Thyroid gland (tissue), 4 donors: ENCODE measurements at regions not wholly inside any gene's neighbourhood (a gene's known extent, or its start where the extent isn't known, plus 50 kb on each side); places are given as distances from the start of the nearest gene placed in this dataset.

Experiments used
- DNase-seq, 2 donors: peaks; one replicate each; pipeline ENCODE4 v3.0.0-alpha.2; 2019
- H3K27ac ChIP-seq, 3 donors: fragments of 200-600 bp; sonication (generic); 1 replicate in 2 of 3; 2 replicates in 1 of 3; pipeline ENCODE4 v1.5.1; 2016 to 2019; ENCODE audit warnings: mild to moderate bottlenecking in 1 of 3, moderate library complexity in 1 of 3
- H3K27me3 ChIP-seq: fragments of 200-600 bp; sonication (generic); one replicate; pipeline ENCODE4 v1.5.1; 2019
- H3K36me3 ChIP-seq, 2 donors: fragments of 200-600 bp; sonication (generic); one replicate each; pipeline ENCODE4 v1.5.1; 2016 to 2019
- H3K4me1 ChIP-seq, 2 donors: fragments of 200-600 bp; sonication (generic); one replicate each; pipeline ENCODE4 v1.5.1; 2017 to 2019
- H3K4me3 ChIP-seq, 3 donors: fragments of 200-600 bp; sonication (generic); replicated peaks in 1 of 3; 1 replicate in 2 of 3; 2 replicates in 1 of 3; pipeline ENCODE4 v1.5.1; 2016; ENCODE audit warnings: mild to moderate bottlenecking in 1 of 3
- H3K9me3 ChIP-seq: fragments of 200-600 bp; sonication (generic); one replicate; pipeline ENCODE4 v1.5.1; 2017
- CTCF ChIP-seq, 6 experiments: fragments of 200-600 bp in 3 of 6; fragments of 450-650 bp in 3 of 6; sonication (generic) in 3 of 6; IDR thresholded peaks; one replicate each; pipeline ENCODE4 v1.5.1; 2016 to 2019; ENCODE audit warnings: antibody characterized with exemption in 6 of 6, mild to moderate bottlenecking in 2 of 6, inconsistent platforms in 1 of 6, moderate library complexity in 1 of 6
- POLR2A ChIP-seq, 2 donors: fragments of 450-650 bp; IDR thresholded peaks; one replicate each; pipeline ENCODE4 v1.6.1; 2017; ENCODE audit warnings: antibody characterized with exemption in 2 of 2, mild to moderate bottlenecking in 2 of 2, moderate library complexity in 1 of 2
- WGBS, 2 donors: methylation state at CpG; one replicate each; pipeline ENCODE4 v1.1.5; 2017; 5-methylcytosine and 5-hydroxymethylcytosine counted together
- intact Hi-C: fragments of 100-400 bp; cut with DNase I; formaldehyde crosslinking; loops from one replicate; pipeline ENCODE4 v1.15.1; 2023

GRCh38 chr18:1595195-1595594, 690.5 kb downstream of the ADCYAP1 start:
- Histone ChIP-seq H3K36me3 (no peaks in the 10 kb centered on the region), H3K4me3 (no peak overlapping the region), H3K4me1 (no peaks in the 10 kb centered on the region), H3K27ac (no peak overlapping the region), H3K27me3 (no peaks in the 10 kb centered on the region), H3K9me3 (no peaks in the 10 kb centered on the region)
- WGBS, 2 donors = 2 to 27% methylated on average over 1 of the region's 1 CpG
- DNase-seq = no peak
- TF ChIP-seq POLR2A (IDR thresholded peaks at IDR 0.05) = no peak
- intact Hi-C loops = no loop called here

- no peaks in the 10 kb centered on the region for H3K27me3 ChIP-seq
- no peak overlapping the region for H3K4me3 ChIP-seq
- no peaks in the 10 kb centered on the region for H3K9me3 ChIP-seq
- intact Hi-C loops = no loop called here
- no peaks in the 10 kb centered on the region for H3K36me3 ChIP-seq
- no peak overlapping the region for H3K27ac ChIP-seq
- no peaks in the 10 kb centered on the region for H3K4me1 ChIP-seq
- DNase-seq = no peak
- WGBS, 2 donors = 53 to 58% methylated on average over 3 of the region's 3 CpGs
- TF ChIP-seq CTCF (IDR thresholded peaks at IDR 0.05) = no peak
- TF ChIP-seq POLR2A (IDR thresholded peaks at IDR 0.05) = no peak
Observed at GRCh38 chr18:1599196-1599595, 694.5 kb downstream of the ADCYAP1 start.

- 81 to 82% methylated on average over 5 of the region's 5 CpGs for WGBS, 2 donors
- intact Hi-C loops = no loop called here
Observed at GRCh38 chr18:1604751-1605150, 700.1 kb downstream of the ADCYAP1 start.

DNA sequence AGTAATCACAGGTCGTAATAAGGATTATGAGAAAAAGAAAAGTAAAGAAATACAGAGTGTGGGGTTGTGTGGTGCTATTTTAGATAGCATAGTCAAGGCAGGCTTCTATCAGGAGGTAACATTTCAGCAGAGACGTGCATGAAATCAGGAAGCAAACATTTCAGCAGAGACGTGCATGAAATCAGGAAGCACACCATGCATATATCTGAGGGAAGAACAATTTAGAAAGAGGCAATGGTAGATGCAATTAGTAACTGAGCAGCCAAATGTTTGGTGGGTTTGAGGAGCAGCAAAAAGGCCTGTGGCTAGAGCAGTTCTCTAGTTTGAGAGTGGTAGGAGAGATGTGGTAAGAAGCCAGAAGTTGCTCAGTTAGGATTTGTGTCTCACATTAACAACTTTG, 713.7 kb downstream of the ADCYAP1 start:
- TF ChIP-seq CTCF (IDR thresholded peaks at IDR 0.05) (no peak), POLR2A (IDR thresholded peaks at IDR 0.05) (no peak)
- H3K27me3 ChIP-seq = no peaks in the 10 kb centered on the region
- intact Hi-C loops = no loop called here
- 59 to 67% methylated on average over 3 of the region's 3 CpGs for WGBS, 2 donors
- no peaks in the 10 kb centered on the region for H3K36me3 ChIP-seq
- no peaks in the 10 kb centered on the region for H3K9me3 ChIP-seq
- H3K4me3 ChIP-seq = no peak overlapping the region
- no peaks in the 10 kb centered on the region for H3K4me1 ChIP-seq
- no peak for DNase-seq
- no peak overlapping the region for H3K27ac ChIP-seq

More at GRCh38 chr18:1604751-1605150, 700.1 kb downstream of the ADCYAP1 start:
- Histone ChIP-seq H3K27ac (no peak overlapping the region), H3K36me3 (no peaks in the 10 kb centered on the region), H3K27me3 (no peaks in the 10 kb centered on the region), H3K9me3 (no peaks in the 10 kb centered on the region), H3K4me1 (no peaks in the 10 kb centered on the region), H3K4me3 (no peak overlapping the region)
- TF ChIP-seq POLR2A (IDR thresholded peaks at IDR 0.05) (no peak), CTCF (IDR thresholded peaks at IDR 0.05) (no peak)
- DNase-seq = no peak

- Histone ChIP-seq H3K36me3 (no peaks in the 10 kb centered on the region), H3K27me3 (no peaks in the 10 kb centered on the region), H3K27ac (no peak overlapping the region), H3K4me1 (no peaks in the 10 kb centered on the region), H3K9me3 (no peaks in the 10 kb centered on the region), H3K4me3 (no peak overlapping the region)
- intact Hi-C loops = no loop called here
- WGBS, 2 donors = 61 to 68% methylated on average over 5 of the region's 5 CpGs
- TF ChIP-seq CTCF (IDR thresholded peaks at IDR 0.05) (no peak), POLR2A (IDR thresholded peaks at IDR 0.05) (no peak)
- DNase-seq = no peak
Observed at GRCh38 chr18:1619507-1619906, 714.8 kb downstream of the ADCYAP1 start.

DNA sequence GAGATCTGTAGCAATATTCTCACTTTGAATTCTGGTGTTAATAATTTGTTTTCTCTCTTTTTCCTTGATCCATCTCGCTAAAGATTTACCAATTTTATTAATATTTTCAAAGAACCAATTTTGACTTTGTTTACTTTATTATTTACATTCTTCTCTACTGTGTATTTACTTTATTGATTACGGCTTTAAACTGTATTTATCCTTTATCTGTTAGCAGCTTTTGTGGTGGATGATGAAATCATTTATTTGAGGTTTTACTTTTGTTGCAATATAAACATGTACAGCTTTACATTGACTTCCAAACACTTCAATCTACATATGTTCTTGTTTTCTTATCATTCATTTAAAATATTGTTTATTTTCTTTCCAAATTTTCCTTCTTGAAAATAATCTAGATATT, 719.9 kb downstream of the ADCYAP1 start:
- intact Hi-C loops = no loop called here
- DNase-seq = no peak
- no peaks in the 10 kb centered on the region for H3K4me1 ChIP-seq
- no peaks in the 10 kb centered on the region for H3K9me3 ChIP-seq
- WGBS, 2 donors = 71 to 73% methylated on average over 2 of the region's 2 CpGs
- no peaks in the 10 kb centered on the region for H3K36me3 ChIP-seq
- no peak overlapping the region for H3K4me3 ChIP-seq
- no peaks in the 10 kb centered on the region for H3K27me3 ChIP-seq
- H3K27ac ChIP-seq = no peak overlapping the region
- TF ChIP-seq CTCF (IDR thresholded peaks at IDR 0.05) (no peak), POLR2A (IDR thresholded peaks at IDR 0.05) (no peak)
